Immature natural killer cell (primary cell): ENCODE measurements at regions not wholly inside any gene's neighbourhood (a gene's known extent, or its start where the extent isn't known, plus 50 kb on each side); places are given as distances from the start of the nearest gene placed in this dataset.
"Not testable (repeated sequence)": the region's sequence is repeated elsewhere in the genome, so short reads cannot be mapped to it uniquely, and the experiment has no call there.

Source experiments
- DNase-seq, 3 donors: peaks; one replicate each; pipeline ENCODE4 v3.0.0; 2022; ENCODE audit warnings: mixed read lengths in 1 of 3
- H3K27ac Mint-ChIP-seq, 6 donors: one replicate each; pipeline ENCODE4 v1.8.0; 2020; ENCODE audit warnings: mixed read lengths in 6 of 6, mild to moderate bottlenecking in 5 of 6, inconsistent platforms in 4 of 6, moderate library complexity in 3 of 6
- H3K27me3 Mint-ChIP-seq, 3 donors: one replicate each; pipeline ENCODE4 v1.8.0; 2020 to 2021; ENCODE audit warnings: low read depth in 3 of 3, mild to moderate bottlenecking in 3 of 3, mixed read lengths in 3 of 3, moderate library complexity in 3 of 3, inconsistent platforms in 1 of 3
- H3K36me3 Mint-ChIP-seq, 3 donors: one replicate each; pipeline ENCODE4 v1.8.0; 2020; ENCODE audit warnings: mixed read lengths in 3 of 3, inconsistent platforms in 2 of 3, mild to moderate bottlenecking in 2 of 3
- H3K4me1 Mint-ChIP-seq, 2 donors: one replicate each; pipeline ENCODE4 v1.8.0; 2020; ENCODE audit warnings: inconsistent platforms in 2 of 2, mild to moderate bottlenecking in 2 of 2, mixed read lengths in 2 of 2, moderate library complexity in 1 of 2
- H3K4me3 Mint-ChIP-seq, 5 donors: one replicate each; pipeline ENCODE4 v1.8.0; 2020; ENCODE audit warnings: mild to moderate bottlenecking in 5 of 5, mixed read lengths in 5 of 5, inconsistent platforms in 3 of 5, moderate library complexity in 3 of 5
- H3K9me3 Mint-ChIP-seq, 6 donors: one replicate each; pipeline ENCODE4 v1.8.0; 2020; ENCODE audit warnings: mild to moderate bottlenecking in 6 of 6, mixed read lengths in 6 of 6, inconsistent platforms in 4 of 6, moderate library complexity in 3 of 6

GRCh38 chr6:71676298-71676697 lies 210.1 kb upstream of the RIMS1 start:
- Mint-ChIP-seq H3K9me3 (peaks cover 0 to 9% (median 5%) of the 10 kb centered on the region in 6 donors), H3K27ac (no peak overlapping the region), H3K27me3 (no peaks in the 10 kb centered on the region), H3K4me1 (no peaks in the 10 kb centered on the region), H3K36me3 (no peaks in the 10 kb centered on the region), H3K4me3 (no peak overlapping the region)
- no peak for DNase-seq

GRCh38 chr6:71678091-71678490 lies 208.3 kb upstream of the RIMS1 start:
- H3K4me1 Mint-ChIP-seq, result no peaks in the 10 kb centered on the region
- peaks cover 0 to 15% (median 6%) of the 10 kb centered on the region in 6 donors for H3K9me3 Mint-ChIP-seq
- no peaks in the 10 kb centered on the region for H3K36me3 Mint-ChIP-seq
- DNase-seq, result no peak
- H3K27me3 Mint-ChIP-seq, result no peaks in the 10 kb centered on the region
- H3K4me3 Mint-ChIP-seq, result no peak overlapping the region
- H3K27ac Mint-ChIP-seq, result no peak overlapping the region

GRCh38 chr6:71681234-71681867 lies 205.0 kb upstream of the RIMS1 start:
- Mint-ChIP-seq H3K4me3 (no peak overlapping the region), H3K9me3 (peaks cover 0 to 20% (median 5%) of the 10 kb centered on the region in 6 donors), H3K36me3 (no peaks in the 10 kb centered on the region), H3K4me1 (no peaks in the 10 kb centered on the region), H3K27me3 (peaks cover 0 to 1% (median 0%) of the 10 kb centered on the region in 3 donors), H3K27ac (no peak overlapping the region)
- no peak for DNase-seq

GRCh38 chr6:71686021-71686677 lies 200.2 kb upstream of the RIMS1 start:
- not testable (repeated sequence) for H3K4me3 Mint-ChIP-seq, H3K4me1 Mint-ChIP-seq, H3K27ac Mint-ChIP-seq, H3K36me3 Mint-ChIP-seq, H3K27me3 Mint-ChIP-seq, DNase-seq
- peaks cover 0 to 25% (median 1%) of the 10 kb centered on the region in 6 donors for H3K9me3 Mint-ChIP-seq

- Mint-ChIP-seq H3K4me1 (no peaks in the 10 kb centered on the region), H3K27me3 (peaks cover 0 to 2% (median 0%) of the 10 kb centered on the region in 3 donors), H3K9me3 (peaks cover 0 to 8% (median 5%) of the 10 kb centered on the region in 6 donors), H3K36me3 (no peaks in the 10 kb centered on the region), H3K27ac (no peak overlapping the region), H3K4me3 (no peak overlapping the region)
- no peak for DNase-seq
Measured at GRCh38 chr6:71698702-71699101, 187.6 kb upstream of the RIMS1 start.

- no peaks in the 10 kb centered on the region for H3K4me1 Mint-ChIP-seq
- no peak overlapping the region for H3K4me3 Mint-ChIP-seq
- no peak overlapping the region for H3K27ac Mint-ChIP-seq
- H3K36me3 Mint-ChIP-seq, result no peaks in the 10 kb centered on the region
- no peak for DNase-seq
- peaks cover 0 to 16% (median 8%) of the 10 kb centered on the region in 6 donors for H3K9me3 Mint-ChIP-seq
- no peaks in the 10 kb centered on the region for H3K27me3 Mint-ChIP-seq
Measured at GRCh38 chr6:71706523-71706922, 179.8 kb upstream of the RIMS1 start.

- Mint-ChIP-seq H3K36me3 (no peaks in the 10 kb centered on the region), H3K9me3 (peaks cover 0 to 18% (median 8%) of the 10 kb centered on the region in 6 donors), H3K4me3 (no peak overlapping the region), H3K27me3 (no peaks in the 10 kb centered on the region), H3K4me1 (no peaks in the 10 kb centered on the region), H3K27ac (no peak overlapping the region)
- DNase-seq, result no peak
Measured at GRCh38 chr6:71707059-71707458, 179.3 kb upstream of the RIMS1 start.

- Mint-ChIP-seq H3K36me3 (no peaks in the 10 kb centered on the region), H3K9me3 (peaks cover 0 to 2% (median under 1%) of the 10 kb centered on the region in 6 donors), H3K4me3 (no peak overlapping the region), H3K4me1 (no peaks in the 10 kb centered on the region), H3K27ac (no peak overlapping the region), H3K27me3 (no peaks in the 10 kb centered on the region)
- no peak for DNase-seq
Measured at GRCh38 chr6:71720705-71721104, 165.6 kb upstream of the RIMS1 start.

- Mint-ChIP-seq H3K9me3 (peaks cover 0 to 6% (median 2%) of the 10 kb centered on the region in 6 donors), H3K27ac (no peak overlapping the region), H3K4me1 (no peaks in the 10 kb centered on the region), H3K4me3 (no peak overlapping the region), H3K27me3 (no peaks in the 10 kb centered on the region), H3K36me3 (no peaks in the 10 kb centered on the region)
- DNase-seq, result no peak
Measured at GRCh38 chr6:71721642-71722041, 164.7 kb upstream of the RIMS1 start.

- Mint-ChIP-seq H3K27me3 (no peaks in the 10 kb centered on the region), H3K9me3 (peaks cover 0 to 6% (median 2%) of the 10 kb centered on the region in 6 donors), H3K36me3 (no peaks in the 10 kb centered on the region), H3K4me3 (no peak overlapping the region), H3K4me1 (no peaks in the 10 kb centered on the region), H3K27ac (no peak overlapping the region)
- DNase-seq, result no peak
Measured at GRCh38 chr6:71722736-71723135, 163.6 kb upstream of the RIMS1 start.

GRCh38 chr6:71724456-71725125 lies 161.8 kb upstream of the RIMS1 start:
- Mint-ChIP-seq H3K27ac (no peak overlapping the region), H3K36me3 (no peaks in the 10 kb centered on the region), H3K4me3 (no peak overlapping the region), H3K9me3 (peaks cover 0 to 6% (median 3%) of the 10 kb centered on the region in 6 donors), H3K4me1 (no peaks in the 10 kb centered on the region), H3K27me3 (no peaks in the 10 kb centered on the region)
- DNase-seq, result no peak

- Mint-ChIP-seq H3K27me3 (no peaks in the 10 kb centered on the region), H3K4me3 (no peak overlapping the region), H3K4me1 (no peaks in the 10 kb centered on the region), H3K36me3 (no peaks in the 10 kb centered on the region), H3K9me3 (peaks cover 0 to 6% (median 3%) of the 10 kb centered on the region in 6 donors), H3K27ac (no peak overlapping the region)
- DNase-seq, result no peak
Measured at GRCh38 chr6:71725126-71725470, 161.3 kb upstream of the RIMS1 start.

- peaks cover 0 to 6% (median 3%) of the 10 kb centered on the region in 6 donors for H3K9me3 Mint-ChIP-seq
- DNase-seq, result no peak
- no peak overlapping the region for H3K4me3 Mint-ChIP-seq
- no peaks in the 10 kb centered on the region for H3K36me3 Mint-ChIP-seq
- no peak overlapping the region for H3K27ac Mint-ChIP-seq
- H3K4me1 Mint-ChIP-seq, result no peaks in the 10 kb centered on the region
- no peaks in the 10 kb centered on the region for H3K27me3 Mint-ChIP-seq
Measured at GRCh38 chr6:71726121-71726520, 160.2 kb upstream of the RIMS1 start.

GRCh38 chr6:71727632-71728294 lies 158.6 kb upstream of the RIMS1 start:
- H3K9me3 Mint-ChIP-seq, result peaks cover 0 to 6% (median 3%) of the 10 kb centered on the region in 6 donors
- no peaks in the 10 kb centered on the region for H3K27me3 Mint-ChIP-seq
- DNase-seq, result no peak
- H3K4me1 Mint-ChIP-seq, result no peaks in the 10 kb centered on the region
- no peak overlapping the region for H3K27ac Mint-ChIP-seq
- no peaks in the 10 kb centered on the region for H3K36me3 Mint-ChIP-seq
- no peak overlapping the region for H3K4me3 Mint-ChIP-seq
